NCI-H187 treated with DMSO at 0.1 percent for 48 hours (cell line): ENCODE measurements at regions not wholly inside any gene's neighbourhood (a gene's known extent, or its start where the extent isn't known, plus 50 kb on each side); places are given as distances from the start of the nearest gene placed in this dataset.
"Not testable (repeated sequence)": the region's sequence is repeated elsewhere in the genome, so short reads cannot be mapped to it uniquely, and the experiment has no call there.

ENCODE experiments used
- DNase-seq: peaks from one replicate; lab custom pipeline; 2025; lab: John Stamatoyannopoulos, UW

DNA sequence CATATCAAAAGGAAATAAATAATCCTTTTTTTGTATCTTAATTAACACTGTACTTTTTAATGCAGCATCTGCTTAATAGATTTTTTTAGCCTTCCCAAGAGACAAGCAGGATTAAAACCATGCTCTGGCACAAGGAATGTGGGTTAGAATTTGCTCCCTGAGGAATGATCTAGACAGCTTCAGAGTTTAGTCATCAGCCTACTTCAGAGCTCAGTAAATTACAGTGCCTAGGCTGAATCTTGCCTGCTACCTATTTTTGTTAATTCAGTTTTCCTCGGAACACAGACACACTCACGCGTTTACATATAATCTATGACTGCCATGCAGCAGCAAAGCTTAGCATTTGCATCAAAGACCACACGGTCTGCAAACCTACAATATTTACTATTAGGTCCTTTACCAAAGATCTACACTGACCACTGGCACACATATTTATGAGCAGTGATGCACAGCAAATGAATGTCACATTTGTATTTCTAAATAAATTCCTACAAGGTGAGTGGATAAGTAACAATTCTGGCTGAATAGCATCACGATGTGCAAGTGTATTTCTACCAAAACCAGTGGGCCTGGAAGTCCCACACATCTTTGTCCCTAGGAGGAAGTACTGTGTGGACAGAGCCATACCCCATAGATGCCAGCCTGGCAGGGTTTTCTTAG is 309.8 kb upstream of the TMEM132C start:
- no peak for DNase-seq

DNA sequence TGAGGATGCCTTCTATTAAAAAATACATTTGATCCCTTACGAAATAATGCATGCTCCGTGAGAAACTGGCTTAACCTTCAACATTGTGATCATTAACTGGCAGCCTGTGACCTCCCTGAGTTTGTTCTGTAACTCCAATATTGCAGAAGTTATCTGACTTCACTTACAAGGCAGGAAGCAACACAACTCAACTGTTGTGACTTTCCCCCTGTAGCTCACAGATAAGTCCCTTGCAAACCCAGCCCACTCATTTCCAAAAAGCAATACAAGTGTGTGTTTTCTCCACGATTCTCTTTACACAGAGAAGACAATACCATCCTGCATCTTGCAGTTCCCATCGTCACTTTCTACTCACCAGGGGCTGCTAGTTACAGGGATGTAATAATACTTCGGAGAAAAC is 304.7 kb upstream of the TMEM132C start:
- DNase-seq = no peak

DNA sequence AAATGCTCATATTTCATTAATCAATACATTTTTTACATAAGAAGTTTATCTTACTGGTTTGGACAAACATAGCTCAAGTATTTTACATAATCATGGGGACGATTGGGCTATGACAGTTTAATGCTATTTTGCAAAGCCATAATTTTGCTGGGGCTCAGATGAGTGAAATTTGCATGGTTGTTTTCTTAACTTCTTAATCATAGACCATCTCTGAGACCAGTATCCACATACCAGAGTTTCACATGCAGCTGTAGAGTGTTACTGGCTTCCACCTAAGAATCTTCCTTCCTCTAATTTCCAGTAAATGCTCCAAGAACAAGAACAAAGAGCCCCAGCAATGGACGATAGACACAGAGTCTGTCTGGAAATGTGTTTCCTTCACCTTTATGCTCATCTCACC is 303.0 kb upstream of the TMEM132C start:
- no peak for DNase-seq

DNA sequence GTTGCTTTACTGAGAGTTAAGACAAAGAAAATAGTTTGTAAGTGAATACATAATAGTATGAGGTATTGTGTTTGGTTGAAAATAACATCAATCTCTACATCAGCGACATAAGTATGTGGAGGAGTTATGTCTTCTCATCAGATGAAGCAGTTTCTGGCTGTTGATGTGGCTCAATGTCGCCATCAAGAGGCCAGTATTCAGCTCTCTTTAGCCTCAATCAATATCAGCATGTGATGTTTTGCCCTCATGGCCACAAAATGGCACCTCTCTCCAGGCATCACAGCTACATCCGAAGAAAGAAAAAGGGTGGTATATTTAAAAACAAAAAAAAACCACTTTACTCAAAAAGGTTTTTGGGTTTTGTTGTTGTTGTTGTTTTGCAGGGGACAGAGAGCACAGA is 302.3 kb upstream of the TMEM132C start:
- DNase-seq = no peak

DNA sequence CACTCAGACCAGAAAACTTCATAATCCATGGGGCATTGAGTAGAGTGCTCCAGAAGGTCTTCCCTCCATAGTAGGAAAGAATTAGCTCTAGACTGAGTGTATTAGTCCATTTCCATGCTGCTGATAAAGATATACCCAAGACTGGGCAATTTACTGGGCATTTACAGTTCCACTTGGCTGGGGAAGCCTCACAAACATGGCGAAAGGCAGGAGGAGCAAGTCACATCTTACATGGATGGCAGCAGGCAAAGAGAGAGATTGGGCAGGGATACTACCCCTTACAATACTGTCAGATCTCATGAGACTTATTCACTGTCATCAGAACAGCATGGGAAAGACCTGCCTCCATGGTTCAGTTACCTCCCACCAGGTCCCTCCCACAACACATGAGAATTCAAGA is 300.6 kb upstream of the TMEM132C start:
- no peak for DNase-seq

DNA sequence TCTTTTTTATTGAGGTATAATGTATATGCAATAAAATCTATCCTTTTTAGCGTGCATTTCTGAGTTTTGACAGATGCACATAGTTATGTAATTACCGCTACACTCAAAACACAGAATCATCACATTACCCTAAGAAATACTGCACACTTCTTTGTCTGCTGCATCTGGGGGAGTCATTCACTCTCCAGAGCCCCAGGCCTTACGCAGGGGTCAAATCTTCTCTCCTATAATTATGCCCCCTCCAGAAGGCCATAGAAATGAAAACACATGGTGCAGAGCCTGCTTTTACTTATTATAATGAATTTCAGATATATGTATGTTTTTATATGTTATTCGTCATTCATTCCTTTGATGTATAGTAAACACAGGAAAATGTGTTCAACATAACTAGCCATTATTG is 296.5 kb upstream of the TMEM132C start:
- DNase-seq = no peak

DNA sequence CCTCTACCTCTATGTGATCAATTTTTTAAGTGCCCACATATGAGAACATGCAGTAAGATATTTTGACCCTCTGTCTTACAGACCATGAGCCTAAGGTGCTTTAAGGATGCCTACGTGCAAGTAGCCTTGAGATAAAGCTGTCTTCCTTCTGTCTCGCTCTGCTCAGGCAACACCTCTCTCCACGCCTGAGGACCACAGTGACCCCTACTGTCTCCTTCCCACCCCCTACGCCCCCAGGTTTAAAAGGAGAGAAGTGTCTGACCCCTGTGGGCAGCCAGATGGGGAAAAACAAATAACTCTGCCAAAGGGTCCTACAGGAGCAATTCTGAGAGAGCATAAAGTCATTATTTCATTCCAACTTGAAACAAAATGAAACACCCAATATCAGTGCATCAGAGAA is 286.4 kb upstream of the TMEM132C start:
- no peak for DNase-seq

DNA sequence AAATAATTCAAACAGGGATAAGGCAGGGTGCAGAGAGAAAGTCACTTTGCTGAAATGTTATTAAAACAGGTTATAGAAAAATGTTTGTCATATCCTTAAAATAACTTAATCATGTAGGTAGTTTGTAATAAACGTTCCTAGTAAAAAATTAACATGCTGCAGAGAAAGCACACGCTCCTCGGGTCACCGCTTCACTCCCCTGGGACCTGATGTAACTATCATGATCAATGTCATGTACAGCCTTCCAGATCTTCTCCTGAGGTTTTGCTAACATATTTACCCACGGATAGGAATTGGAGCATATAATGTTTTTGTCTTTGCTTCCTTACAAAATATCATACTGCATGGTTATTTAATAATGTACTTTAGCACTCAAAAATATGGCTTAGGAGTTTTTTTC is 285.1 kb upstream of the TMEM132C start:
- DNase-seq = no peak

DNA sequence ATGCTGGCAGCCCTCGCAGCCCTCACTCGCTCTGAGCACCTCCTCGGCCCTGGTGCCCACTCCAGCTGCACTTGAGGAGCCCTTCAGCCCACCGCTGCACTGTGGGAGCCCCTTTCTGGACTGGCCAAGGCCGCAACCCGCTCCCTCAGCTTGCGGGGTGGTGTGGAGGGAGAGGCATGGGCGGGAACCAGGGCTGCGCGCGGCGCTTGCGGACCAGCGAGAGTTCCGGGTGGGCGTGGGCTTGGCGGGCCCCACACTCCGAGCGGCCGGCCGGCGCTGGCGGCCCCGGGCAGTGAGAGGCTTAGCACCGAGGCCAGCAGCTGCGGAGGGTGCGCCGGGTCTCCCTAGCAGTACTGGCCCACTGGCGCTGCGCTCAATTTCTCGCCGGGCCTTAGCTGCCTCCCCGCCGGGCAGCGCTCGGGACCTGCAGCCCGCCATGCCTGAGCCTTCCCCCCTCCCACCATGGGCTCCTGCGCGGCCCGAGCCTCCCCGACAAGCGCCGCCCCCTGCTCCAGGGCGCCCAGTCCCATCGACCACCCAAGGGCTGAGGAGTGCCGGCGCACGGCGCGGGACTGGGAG is 283.7 kb upstream of the TMEM132C start:
- not testable (repeated sequence) for DNase-seq

DNA sequence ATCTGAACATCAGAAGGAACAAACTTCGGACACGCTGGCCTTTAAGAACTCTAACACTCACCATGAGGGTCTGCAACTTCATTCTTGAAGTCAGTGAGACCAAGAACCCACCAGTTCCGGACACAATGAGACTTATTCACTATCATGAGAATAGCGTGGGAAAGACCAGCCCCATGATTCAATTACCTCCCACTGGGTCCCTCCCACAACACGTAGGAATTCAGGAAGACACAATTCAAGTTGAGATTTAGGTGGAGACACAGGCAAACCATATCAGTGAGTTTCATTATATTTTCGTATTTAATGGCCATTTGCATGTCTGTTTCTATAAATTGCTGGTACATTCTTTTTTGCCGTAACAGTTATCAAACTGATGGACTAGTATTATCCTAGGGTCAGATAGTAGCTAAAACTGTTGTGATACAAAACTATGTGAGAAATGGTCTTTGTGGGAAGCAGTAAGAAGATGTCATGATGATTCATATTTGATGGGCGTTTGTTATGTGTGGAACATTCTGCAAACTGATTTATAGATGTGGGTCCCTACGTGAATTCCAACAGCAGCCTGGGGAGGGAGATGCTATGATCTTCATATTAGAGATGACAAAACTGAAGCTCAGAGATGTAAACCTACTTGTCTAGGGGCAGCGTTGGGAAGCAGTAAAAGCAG is 282.4 kb upstream of the TMEM132C start:
- DNase-seq = no peak

DNA sequence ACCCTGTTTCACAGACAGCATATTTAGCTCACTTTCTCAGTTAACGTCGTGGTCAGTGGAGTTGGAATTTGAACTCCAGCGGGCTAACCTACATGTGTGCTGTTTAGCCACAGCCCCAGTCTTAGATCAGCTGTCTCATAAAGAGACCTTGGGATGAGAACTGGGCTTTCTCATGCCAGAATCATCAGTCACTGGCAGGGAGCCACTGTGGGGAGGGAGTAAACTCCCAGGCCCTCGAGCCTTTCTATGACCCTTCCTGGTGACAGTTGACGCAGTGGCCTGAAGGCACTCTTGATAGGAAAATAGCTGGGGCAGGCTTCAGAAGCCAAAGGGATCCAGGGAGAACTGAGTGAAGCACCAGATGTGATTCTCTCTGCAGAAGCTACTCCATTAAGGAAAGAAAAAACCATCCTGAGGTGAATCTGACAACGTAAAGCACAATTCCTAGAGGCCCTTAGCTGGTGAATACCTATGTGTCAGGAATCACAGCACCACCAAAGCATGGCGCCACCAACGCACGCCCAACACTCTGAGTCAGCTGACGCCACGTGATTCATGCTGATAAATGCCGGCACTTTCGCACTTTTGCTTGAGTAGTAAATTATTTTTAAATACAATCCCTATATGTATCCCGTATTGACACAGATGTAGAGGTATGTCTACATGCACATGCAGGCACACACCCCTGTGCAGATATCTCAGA is 279.6 kb upstream of the TMEM132C start:
- DNase-seq = no peak

DNA sequence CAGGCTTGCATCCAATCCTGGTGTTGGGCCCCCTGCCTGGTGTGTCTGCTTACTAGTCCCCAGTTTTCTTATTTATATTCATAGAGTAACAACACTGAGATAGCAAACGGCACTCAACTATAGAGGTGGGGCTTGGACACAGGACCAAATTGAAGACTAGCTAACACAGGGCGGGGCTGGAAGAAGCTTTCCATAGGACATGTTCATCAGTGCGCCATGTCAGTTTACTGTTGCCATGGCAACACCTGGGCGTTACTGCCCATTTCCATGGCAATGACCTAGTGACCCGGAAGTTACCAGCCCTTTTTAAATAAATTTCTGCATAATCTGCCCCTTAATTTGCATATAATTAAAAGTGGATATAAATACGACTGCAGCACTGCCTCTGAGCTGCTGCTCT is 275.5 kb upstream of the TMEM132C start:
- no peak for DNase-seq

DNA sequence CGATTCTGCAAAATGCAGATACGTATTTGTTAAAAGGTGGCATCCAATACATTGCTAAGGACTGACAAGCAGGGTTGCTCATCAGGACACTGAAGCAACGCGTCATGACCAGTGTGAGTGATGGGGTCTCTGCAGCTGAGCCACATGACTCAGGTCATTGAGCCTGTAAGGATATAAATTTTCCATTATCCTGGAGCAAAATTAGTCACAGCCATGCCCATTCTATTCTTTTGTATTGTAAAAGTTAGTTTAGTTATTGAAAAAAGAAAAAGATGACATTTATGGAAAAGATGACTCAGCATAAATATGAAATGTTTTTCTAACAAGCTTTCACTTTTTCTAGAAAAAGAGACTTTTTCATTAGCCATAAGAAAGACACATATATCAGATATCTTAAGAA is 268.0 kb upstream of the TMEM132C start:
- no peak for DNase-seq

DNA sequence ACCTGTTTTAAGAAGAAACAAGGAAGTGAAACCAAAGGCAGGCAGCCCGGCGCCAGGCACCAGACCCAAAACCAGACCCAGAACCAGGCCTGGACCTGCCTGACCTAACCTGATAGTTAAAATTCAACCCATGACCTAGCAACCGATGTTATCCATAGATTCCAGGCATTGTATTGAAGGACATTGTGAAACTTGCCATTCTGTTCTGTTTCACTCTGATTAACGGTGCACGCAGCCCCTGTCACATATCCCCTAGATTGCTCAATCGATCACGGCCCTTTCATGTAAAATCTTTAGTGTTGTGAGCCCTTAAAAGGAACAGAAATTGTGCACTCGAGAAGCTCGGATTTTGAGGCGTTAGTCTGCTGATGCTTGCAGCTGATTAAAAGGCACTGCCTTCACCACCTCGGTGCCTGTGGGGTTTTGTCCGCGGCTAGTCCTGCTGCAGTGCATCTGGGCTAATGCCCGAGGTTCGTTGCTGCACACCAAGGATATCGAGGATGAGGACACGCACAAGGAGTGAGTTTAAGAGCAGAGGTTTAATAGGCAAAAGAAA is 262.5 kb upstream of the TMEM132C start:
- DNase-seq = no peak

DNA sequence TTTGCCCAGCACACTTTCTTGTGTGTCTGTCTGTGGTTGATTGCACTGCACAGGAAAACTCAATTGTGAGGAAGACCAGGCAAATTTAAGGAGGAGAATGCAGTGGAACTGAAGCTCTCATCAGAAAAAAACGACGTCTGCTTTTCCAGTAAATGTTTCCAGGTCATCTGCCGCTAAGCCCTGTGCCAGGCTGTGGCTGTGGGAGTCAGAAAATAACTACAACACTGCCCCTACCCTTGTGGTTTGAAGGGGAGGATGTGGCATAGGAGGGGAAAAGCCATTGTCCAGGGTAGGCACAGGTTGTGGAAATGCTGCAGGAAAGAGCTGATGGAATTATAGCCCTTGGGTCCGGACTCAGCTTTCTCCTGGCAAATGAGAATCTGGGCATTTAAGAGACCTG is 259.7 kb upstream of the TMEM132C start:
- DNase-seq = no peak

DNA sequence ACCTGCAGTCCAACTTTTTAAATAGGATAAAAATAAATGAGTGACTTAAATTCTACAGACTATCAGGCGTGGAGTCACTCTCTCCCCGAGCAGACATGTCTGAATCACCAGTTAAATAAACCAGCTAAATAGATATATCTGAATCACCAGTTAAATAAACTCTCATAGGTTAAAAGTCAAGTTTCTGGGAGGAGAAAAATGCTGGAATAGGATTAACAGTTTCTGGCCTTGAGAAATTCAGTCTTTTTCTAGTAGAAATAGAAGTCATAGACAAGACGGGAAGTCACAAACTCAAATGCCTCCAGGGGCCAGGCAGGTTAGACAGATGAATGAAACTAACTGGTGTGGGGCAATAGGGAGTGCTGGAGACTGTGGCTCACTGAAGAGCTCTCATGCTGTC is 258.6 kb upstream of the TMEM132C start:
- DNase-seq = no peak

DNA sequence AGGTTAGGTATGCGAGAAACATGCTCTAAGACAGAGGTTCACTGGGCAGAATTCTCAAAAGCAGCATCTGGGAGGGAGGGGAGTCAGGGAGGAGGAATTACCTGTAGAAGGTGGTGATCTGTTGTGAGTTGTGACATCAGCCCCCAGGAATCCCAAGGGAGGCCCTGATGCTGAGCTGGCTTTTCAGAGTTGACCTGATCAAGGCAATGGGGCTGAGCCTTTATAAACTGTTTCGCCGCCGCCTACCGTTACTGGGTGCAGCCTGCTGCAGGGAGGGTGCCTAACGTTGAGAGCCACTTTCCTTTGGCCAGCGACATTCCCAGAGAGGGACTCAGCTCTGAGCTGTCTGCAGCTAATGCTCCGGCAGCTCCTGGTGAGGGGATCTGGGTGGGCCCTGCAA is 257.9 kb upstream of the TMEM132C start:
- no peak for DNase-seq

DNA sequence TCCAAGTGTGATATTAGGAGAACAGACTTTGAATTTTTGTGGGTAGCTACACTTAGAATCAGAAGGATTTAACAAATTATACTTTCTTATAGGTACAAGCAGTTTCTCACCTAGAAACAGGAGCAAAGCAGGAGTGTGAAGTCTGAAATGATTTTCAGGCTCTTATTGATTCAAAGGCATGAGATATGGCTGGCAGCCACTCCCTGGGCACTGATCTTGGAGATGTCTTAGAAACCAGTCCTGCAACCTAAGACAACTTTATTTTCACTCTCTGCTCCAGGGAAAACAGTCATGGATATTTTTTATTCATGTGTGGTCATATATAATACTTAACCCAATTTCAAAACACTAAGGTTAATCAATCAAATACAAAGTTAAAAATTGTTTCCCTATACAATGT is 254.9 kb upstream of the TMEM132C start:
- DNase-seq = no peak

DNA sequence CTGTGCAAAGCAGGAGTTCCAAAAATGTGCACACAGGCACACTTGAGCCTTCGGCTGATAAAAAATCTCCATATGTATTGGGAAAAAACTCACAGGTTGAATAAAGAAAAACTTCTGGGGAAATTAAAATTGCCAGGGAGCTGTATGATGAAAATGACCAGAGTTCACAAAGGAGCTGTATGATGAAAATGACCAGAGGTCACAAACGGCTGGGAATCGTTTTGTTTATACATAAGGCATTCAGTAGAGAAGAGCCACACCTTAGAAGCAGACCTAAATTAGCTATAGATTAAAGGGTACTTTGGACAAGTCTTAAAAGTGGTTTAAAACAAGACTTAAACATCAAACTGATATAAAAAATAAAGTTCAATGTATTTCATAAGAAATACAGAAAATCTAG is 251.7 kb upstream of the TMEM132C start:
- DNase-seq = no peak

DNA sequence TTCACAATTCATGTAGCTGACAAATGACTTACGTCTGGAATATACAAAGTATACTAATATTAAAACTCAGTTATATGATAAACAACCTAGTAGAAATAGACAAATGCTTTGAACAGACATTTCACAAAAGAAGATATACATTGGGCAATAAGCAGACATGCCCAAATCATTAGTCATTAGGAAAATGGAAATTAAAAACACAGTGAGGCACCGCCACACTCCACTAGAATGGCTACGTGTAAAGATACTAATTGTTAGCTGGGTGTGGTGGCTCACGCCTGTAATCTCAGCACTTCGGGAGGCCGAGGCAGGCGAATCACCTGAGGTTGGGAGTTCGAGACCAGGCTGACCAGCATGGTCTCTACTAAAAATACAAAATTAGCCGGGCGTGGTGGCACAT is 248.9 kb upstream of the TMEM132C start:
- DNase-seq = no peak

DNA sequence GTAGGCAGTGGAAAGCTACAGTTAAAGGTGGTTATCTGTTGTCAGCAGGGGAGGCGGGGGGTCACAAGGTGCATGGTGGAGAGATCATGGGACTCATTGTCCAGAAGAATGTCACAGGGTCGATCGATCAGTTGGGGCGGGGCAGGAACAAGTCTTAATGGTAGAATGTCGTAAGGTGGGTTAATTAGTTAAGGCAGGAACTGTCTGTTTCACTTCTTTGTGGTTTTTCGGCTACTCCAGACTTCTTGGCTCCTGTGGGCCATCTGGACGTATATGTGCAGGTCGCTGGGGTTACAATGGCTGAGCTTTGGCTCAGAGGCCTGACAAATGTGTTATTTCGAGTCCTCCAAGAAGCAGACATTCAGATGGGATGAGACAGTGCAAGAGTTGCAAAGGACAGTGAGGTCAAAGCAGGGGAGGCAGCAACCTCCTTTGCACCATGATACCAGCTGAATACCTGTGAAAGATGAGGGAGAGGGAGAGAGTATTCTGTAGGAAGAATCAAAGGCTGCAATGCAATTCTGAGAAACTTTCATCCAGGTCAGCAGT is 246.9 kb upstream of the TMEM132C start:
- no peak for DNase-seq

DNA sequence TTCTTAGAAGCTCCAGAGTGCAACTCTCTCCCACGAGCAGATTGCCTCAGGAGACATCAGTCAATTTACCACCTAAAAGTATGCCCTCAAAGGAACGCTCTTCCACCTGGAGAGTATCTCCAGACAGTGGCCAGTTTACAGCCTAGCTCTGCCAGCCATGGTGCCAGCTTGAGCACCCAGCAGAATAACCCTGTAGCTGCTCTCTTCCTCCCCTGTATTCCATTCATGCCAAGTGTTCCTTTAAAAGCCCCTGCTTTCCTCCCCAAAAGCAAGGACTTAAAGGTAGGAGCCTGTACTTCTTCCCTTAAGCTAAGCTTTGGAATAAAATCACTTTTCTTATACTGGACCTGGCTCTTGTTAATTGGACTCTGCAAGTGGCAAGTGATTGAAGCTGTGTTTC is 245.4 kb upstream of the TMEM132C start:
- DNase-seq = no peak
